Spinal cord (tissue), 9 donors: ENCODE measurements at regions not wholly inside any gene's neighbourhood (a gene's known extent, or its start where the extent isn't known, plus 50 kb on each side); places are given as distances from the start of the nearest gene placed in this dataset.
A peak's percentile ranks its signal among the peaks of the same experiment; 100 is the strongest.
"Not testable (repeated sequence)": the region's sequence is repeated elsewhere in the genome, so short reads cannot be mapped to it uniquely, and the experiment has no call there.

Experiments used
- DNase-seq, 6 donors: peaks; one replicate each; pipeline versions ENCODE4 v3.0.0 to v3.0.0-alpha.2; 2013 to 2015; ENCODE audit warnings: low spot score in 6 of 6, low read depth in 4 of 6
- H3K27ac ChIP-seq: one replicate; pipeline ENCODE4 v1.5.1; 2013; ENCODE audit warnings: low read depth, low read length, control low read depth
- H3K27me3 ChIP-seq: one replicate; pipeline ENCODE4 v1.6.1; 2013; ENCODE audit warnings: low read length; ENCODE audit not compliant: control insufficient read depth, insufficient read depth
- H3K36me3 ChIP-seq: one replicate; pipeline ENCODE4 v1.6.1; 2013; ENCODE audit warnings: low read length; ENCODE audit not compliant: control insufficient read depth, insufficient read depth
- H3K4me1 ChIP-seq: one replicate; pipeline ENCODE4 v1.6.1; 2013; ENCODE audit warnings: low read length; ENCODE audit not compliant: control insufficient read depth, insufficient read depth
- H3K4me3 ChIP-seq: one replicate; pipeline ENCODE4 v1.5.1; 2013; ENCODE audit warnings: low read depth, low read length, control low read depth
- H3K9me3 ChIP-seq: one replicate; pipeline ENCODE4 v1.6.1; 2013; ENCODE audit warnings: low read length; ENCODE audit not compliant: control insufficient read depth, insufficient read depth
- WGBS: methylation state at CpG from one replicate; pipeline ENCODE4 v1.1.5; 2013; ENCODE audit warnings: missing lambda C conversion rate; ENCODE audit not compliant: insufficient coverage; 5-methylcytosine and 5-hydroxymethylcytosine counted together
- donor health status: healthy.

DNA sequence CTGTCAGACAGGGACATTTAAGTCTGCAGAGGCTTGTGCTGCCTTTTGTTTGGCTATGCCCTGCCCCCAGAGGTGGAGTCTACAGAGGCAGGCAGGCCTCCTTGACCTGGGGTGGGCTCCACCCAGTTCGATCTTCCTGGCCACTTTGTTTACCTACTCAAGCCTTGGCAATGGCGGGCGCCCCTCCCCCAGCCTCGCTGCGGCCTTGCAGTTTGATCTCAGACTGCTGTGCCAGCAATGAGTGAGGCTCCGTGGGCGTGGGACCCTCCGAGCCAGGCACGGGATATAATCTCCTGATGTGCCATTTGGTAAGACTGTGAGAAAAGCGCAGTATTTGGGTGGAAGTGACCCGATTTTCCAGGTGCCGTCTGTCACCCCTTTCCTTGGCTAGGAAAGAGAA lies 79.2 kb upstream of the ZDHHC15 start:
- not testable (repeated sequence) for H3K36me3 ChIP-seq, H3K9me3 ChIP-seq, H3K4me3 ChIP-seq, H3K4me1 ChIP-seq, H3K27me3 ChIP-seq, DNase-seq, H3K27ac ChIP-seq
- WGBS, result 84% methylated on average over 10 of the region's 12 CpGs

DNA sequence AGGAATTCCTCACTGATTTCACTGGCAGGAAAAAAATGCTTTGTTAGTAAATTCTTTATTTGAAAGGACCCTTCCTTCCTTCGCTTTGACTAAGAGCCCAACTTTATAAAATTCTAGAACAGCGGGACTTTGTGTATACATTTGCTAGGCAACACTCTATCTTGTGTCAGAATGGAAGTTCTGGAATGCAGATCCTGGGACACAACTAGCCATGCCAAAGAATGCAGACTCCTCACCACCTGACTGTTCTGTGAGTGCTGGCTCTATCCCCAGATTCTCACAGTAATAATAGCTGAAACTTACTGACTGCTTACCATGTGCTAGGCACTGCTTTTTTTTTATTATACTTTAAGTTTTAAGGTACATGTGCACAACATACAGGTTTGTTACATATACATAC lies 73.3 kb upstream of the ZDHHC15 start:
- DNase-seq, result peak in 3 of 6 donors; percentile 14 to 60 (median 44)

DNA sequence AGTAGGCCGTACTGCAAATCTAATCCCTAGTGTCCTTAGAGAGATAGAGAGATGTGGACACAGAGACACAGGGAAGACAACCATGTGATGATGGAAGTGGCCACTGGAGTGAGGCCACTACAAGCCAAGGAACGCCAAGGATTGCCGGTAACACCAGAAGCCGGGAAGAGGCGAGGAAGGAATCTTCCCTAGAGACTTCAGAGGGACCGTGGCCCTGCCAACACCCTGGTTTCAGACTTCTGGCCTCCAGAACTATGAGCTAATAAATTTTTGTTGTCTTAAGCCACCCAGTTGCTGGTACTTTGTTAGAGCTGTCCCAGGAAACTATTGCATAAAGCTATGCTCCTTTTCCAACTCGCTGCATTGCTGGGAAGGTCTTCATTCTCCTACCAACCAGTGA lies 70.3 kb upstream of the ZDHHC15 start:
- H3K4me3 ChIP-seq, H3K9me3 ChIP-seq, H3K36me3 ChIP-seq, H3K4me1 ChIP-seq, DNase-seq, H3K27me3 ChIP-seq, H3K27ac ChIP-seq: not testable (repeated sequence)
- 79% methylated on average over 6 of the region's 7 CpGs for WGBS

More for the DNA sequence above, 73.3 kb upstream of the ZDHHC15 start:
- H3K4me3 ChIP-seq, result no peak overlapping the region
- H3K9me3 ChIP-seq, result no peaks in the 10 kb centered on the region
- no peak overlapping the region for H3K27ac ChIP-seq
- H3K27me3 ChIP-seq, result no peaks in the 10 kb centered on the region
- H3K36me3 ChIP-seq, result no peaks in the 10 kb centered on the region
- WGBS, result no CpG with 5 or more reads among the region's 2 CpGs
- H3K4me1 ChIP-seq, result no peaks in the 10 kb centered on the region

DNA sequence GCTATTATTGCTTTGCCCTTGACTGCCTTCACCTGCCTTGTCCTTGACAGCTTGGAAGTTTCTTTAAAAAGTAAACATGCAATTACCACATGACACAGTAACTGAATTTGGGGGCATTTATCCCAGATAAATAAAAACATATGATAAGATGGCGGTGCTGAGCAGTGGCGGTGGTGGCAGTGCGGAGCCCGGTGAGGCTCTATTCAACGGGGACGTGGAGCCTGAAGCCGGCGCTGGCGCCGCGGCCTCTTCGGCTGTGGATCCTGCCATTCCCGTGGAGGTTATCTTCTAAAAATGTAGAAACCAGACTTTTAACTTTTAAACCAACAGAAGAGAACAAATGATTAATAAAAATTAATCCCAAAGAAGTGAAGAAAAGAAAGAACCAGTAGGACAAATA lies 59.7 kb upstream of the ZDHHC15 start:
- H3K9me3 ChIP-seq, result no peaks in the 10 kb centered on the region
- H3K27me3 ChIP-seq, result no peaks in the 10 kb centered on the region
- H3K4me1 ChIP-seq, result no peaks in the 10 kb centered on the region
- H3K4me3 ChIP-seq, result no peak overlapping the region
- WGBS, result 87% methylated on average over 6 of the region's 13 CpGs
- DNase-seq, result no peak
- no peak overlapping the region for H3K27ac ChIP-seq
- H3K36me3 ChIP-seq, result peaks cover 2% of the 10 kb centered on the region
